ENCODE measurements at regions not wholly inside any gene's neighbourhood (a gene's known extent, or its start where the extent isn't known, plus 50 kb on each side); places are given as distances from the start of the nearest gene placed in this dataset.

GRCh38 chr16:47972246-47972985 lies 183.4 kb downstream of the ABCC12 start:
- no peaks in the 10 kb centered on the region for H3K9me3 ChIP-seq
- H3K27ac ChIP-seq: no peak overlapping the region
- ATAC-seq: no peak
- H3K4me3 ChIP-seq: no peak overlapping the region
- no peaks in the 10 kb centered on the region for H3K4me1 ChIP-seq
- TF ChIP-seq POLR2AphosphoS5 (IDR thresholded peaks at IDR 0.05) (no peak), POLR2A (IDR thresholded peaks at IDR 0.05) (no peak), CTCF (IDR thresholded peaks at IDR 0.05) (no peak), EP300 (IDR thresholded peaks at IDR 0.05) (no peak)
- peaks cover 8% of the 10 kb centered on the region for H3K27me3 ChIP-seq
- no peaks in the 10 kb centered on the region for H3K36me3 ChIP-seq
- 65 to 77% methylated on average over 6 of the region's 6 CpGs for WGBS, 2 donors (ENCODE audit: low coverage in 1 of 2)

DNA sequence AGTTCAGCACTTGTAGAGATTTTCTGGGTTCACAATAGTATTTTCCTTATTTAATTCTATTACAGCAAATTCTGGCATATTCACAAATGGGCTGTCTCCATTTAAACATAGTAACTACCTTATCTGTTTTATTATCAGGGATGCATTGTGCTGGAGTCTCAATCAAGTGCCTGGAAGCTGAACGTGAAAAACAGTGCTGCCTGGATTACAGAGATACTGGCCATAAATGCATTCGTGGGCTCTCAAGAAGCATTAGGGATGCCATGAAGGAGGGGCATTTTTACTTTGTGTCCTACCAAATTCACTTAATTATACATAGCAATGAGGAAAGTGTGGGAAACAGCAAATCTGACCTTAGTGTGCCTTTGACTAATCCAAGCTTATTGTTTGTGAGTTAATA lies 184.6 kb downstream of the ABCC12 start:
- H3K36me3 ChIP-seq: no peaks in the 10 kb centered on the region
- H3K9me3 ChIP-seq: no peaks in the 10 kb centered on the region
- peaks cover 8% of the 10 kb centered on the region for H3K27me3 ChIP-seq
- no peak overlapping the region for H3K27ac ChIP-seq
- ATAC-seq: no peak
- no peak overlapping the region for H3K4me3 ChIP-seq
- no peaks in the 10 kb centered on the region for H3K4me1 ChIP-seq
- TF ChIP-seq POLR2A (IDR thresholded peaks at IDR 0.05): no peak
- no peak for TF ChIP-seq POLR2AphosphoS5 (IDR thresholded peaks at IDR 0.05)
- no peak for TF ChIP-seq CTCF (IDR thresholded peaks at IDR 0.05)
- 48 to 60% methylated on average over 1 to 2 of the region's 2 CpGs for WGBS, 2 donors (ENCODE audit: low coverage in 1 of 2)

DNA sequence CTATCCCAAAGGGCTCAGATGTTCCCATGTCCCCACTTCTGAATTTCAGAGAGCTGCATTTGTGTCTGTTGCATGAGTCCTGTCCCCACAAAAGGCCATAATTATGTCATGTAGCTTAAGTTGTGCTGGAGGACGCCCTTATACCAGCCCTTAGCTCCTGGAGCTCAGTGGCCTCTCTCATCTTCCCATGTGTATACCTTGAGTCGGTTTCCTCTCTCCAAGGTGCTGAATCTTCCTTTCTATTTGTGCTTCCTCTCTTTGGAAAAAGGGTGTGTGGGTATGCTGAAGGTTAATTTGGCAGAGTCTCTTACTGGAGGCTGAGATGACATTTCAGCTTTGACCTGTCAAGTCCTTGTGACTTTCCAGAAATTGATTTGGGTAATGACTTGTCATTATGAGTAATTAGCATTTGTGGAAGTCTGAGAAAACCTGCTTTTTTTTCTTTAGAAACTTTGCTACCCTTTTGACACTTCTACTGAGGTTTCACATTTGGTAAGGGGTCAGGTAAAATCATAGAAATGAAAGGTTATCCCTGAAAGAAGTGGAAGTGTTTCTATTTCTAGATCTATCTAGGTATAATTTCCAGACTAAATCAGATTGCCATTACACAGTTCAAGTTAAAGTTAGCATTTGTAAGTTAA lies 185.4 kb downstream of the ABCC12 start:
- TF ChIP-seq POLR2AphosphoS5 (IDR thresholded peaks at IDR 0.05): no peak
- no peak for ATAC-seq
- no peak overlapping the region for H3K27ac ChIP-seq
- peaks cover 10% of the 10 kb centered on the region for H3K27me3 ChIP-seq
- no peaks in the 10 kb centered on the region for H3K9me3 ChIP-seq
- 0 to 20% methylated on average over 1 to 2 of the region's 2 CpGs for WGBS, 2 donors (ENCODE audit: low coverage in 1 of 2)
- no peaks in the 10 kb centered on the region for H3K4me1 ChIP-seq
- no peak overlapping the region for H3K4me3 ChIP-seq
- H3K36me3 ChIP-seq: no peaks in the 10 kb centered on the region

DNA sequence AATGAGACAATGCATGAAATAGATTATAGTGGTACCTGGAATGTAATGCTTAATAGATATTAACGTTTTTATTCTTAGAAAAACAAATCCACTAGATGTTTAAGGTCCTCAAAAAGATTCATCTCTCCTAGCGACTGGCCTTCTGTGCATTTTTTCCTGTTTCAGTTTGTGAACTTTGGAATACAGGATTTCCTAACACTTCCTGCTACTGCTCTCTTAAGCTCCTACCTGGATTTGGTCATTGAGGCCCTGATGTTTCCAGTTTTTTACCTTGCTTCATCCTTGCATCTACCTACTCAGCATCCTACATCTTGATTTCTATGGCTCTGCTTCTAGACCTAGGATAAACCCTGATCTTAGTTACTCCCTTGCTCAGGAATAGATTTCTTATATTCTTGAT lies 188.4 kb downstream of the ABCC12 start:
- 45 to 49% methylated on average over 2 of the region's 2 CpGs for WGBS, 2 donors (ENCODE audit: low coverage in 1 of 2)

DNA sequence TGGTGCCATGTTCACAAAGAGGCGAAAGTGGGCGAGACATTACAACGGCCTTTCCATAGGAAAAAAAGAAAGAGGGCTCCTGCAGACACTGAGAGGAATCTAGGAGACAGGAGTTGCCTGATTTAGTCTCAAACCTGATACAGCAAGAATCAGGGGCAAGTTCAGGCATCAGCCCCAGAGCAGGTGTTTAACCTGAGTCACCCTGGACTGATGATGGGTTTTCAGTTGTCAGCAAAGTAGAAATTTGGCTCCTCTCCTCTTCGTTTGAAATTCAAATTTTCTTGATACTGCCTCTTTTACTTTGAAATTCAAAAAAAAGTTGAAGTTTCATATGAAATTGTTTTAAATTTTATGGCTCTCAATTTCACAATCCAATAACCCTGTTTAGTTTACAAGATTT lies 189.5 kb downstream of the ABCC12 start:
- H3K4me3 ChIP-seq: no peak overlapping the region
- no peak overlapping the region for H3K27ac ChIP-seq
- no peaks in the 10 kb centered on the region for H3K9me3 ChIP-seq
- TF ChIP-seq EP300 (IDR thresholded peaks at IDR 0.05) (no peak), CTCF (IDR thresholded peaks at IDR 0.05) (no peak), POLR2A (IDR thresholded peaks at IDR 0.05) (no peak), POLR2AphosphoS5 (IDR thresholded peaks at IDR 0.05) (no peak)
- 72 to 77% methylated on average over 4 of the region's 4 CpGs for WGBS, 2 donors (ENCODE audit: low coverage in 1 of 2)
- no peak for ATAC-seq
- peaks cover 13% of the 10 kb centered on the region for H3K27me3 ChIP-seq
- H3K4me1 ChIP-seq: no peaks in the 10 kb centered on the region
- H3K36me3 ChIP-seq: no peaks in the 10 kb centered on the region

More for the DNA sequence above, 188.4 kb downstream of the ABCC12 start:
- Histone ChIP-seq H3K4me3 (no peak overlapping the region), H3K9me3 (no peaks in the 10 kb centered on the region), H3K36me3 (no peaks in the 10 kb centered on the region), H3K27me3 (peaks cover 6% of the 10 kb centered on the region), H3K27ac (no peak overlapping the region), H3K4me1 (no peaks in the 10 kb centered on the region)
- TF ChIP-seq POLR2AphosphoS5 (IDR thresholded peaks at IDR 0.05) (no peak), POLR2A (IDR thresholded peaks at IDR 0.05) (no peak), CTCF (IDR thresholded peaks at IDR 0.05) (no peak), EP300 (IDR thresholded peaks at IDR 0.05) (no peak)
- no peak for ATAC-seq
